GM18508 (cell line): ENCODE measurements at regions not wholly inside any gene's neighbourhood (a gene's known extent, or its start where the extent isn't known, plus 50 kb on each side); places are given as distances from the start of the nearest gene placed in this dataset.

Experiments used
- ATAC-seq: cut with Tn5 transposase; IDR thresholded peaks from one replicate; pipeline ENCODE4 v1.9.1; 2021; ENCODE audit warnings: moderate number of reproducible peaks; ENCODE audit not compliant: insufficient read depth, unreplicated experiment

GRCh38 chr9:36728651-36729520 is 156.2 kb downstream of the MELK start:
- ATAC-seq, result no peak

- ATAC-seq, result no peak
Observed at GRCh38 chr9:36729906-36730305, 157.2 kb downstream of the MELK start.

GRCh38 chr9:36730414-36730813 is 157.7 kb downstream of the MELK start:
- no peak for ATAC-seq

- ATAC-seq, result no peak
Observed at GRCh38 chr9:36731068-36731956, 158.6 kb downstream of the MELK start.

- ATAC-seq, result no peak
Observed at GRCh38 chr9:36734737-36735136, 162.0 kb downstream of the MELK start.

GRCh38 chr9:36736648-36737047 is 164.0 kb downstream of the MELK start:
- no peak for ATAC-seq

- no peak for ATAC-seq
Observed at GRCh38 chr9:36738318-36738976, 165.8 kb downstream of the MELK start.

- no peak for ATAC-seq
Observed at GRCh38 chr9:36739373-36740116, 166.8 kb downstream of the MELK start.

GRCh38 chr9:36742264-36742663 is 169.6 kb downstream of the MELK start:
- no peak for ATAC-seq

- ATAC-seq, result no peak
Observed at GRCh38 chr9:36744678-36745077, 172.0 kb downstream of the MELK start.

- no peak for ATAC-seq
Observed at GRCh38 chr9:36745977-36746376, 173.3 kb downstream of the MELK start.

GRCh38 chr9:36746415-36746814 is 173.7 kb downstream of the MELK start:
- ATAC-seq, result no peak

GRCh38 chr9:36748322-36748899 is 175.7 kb downstream of the MELK start:
- ATAC-seq, result no peak

- no peak for ATAC-seq
Observed at GRCh38 chr9:36749461-36749860, 176.8 kb downstream of the MELK start.

- ATAC-seq, result no peak
Observed at GRCh38 chr9:36750630-36751029, 177.9 kb downstream of the MELK start.

GRCh38 chr9:36755019-36755418 is 182.3 kb downstream of the MELK start:
- ATAC-seq, result no peak

- ATAC-seq, result no peak
Observed at GRCh38 chr9:36759141-36759540, 186.4 kb downstream of the MELK start.

- ATAC-seq, result no peak
Observed at GRCh38 chr9:36759976-36760375, 187.3 kb downstream of the MELK start.

GRCh38 chr9:36760667-36761420 is 188.1 kb downstream of the MELK start:
- ATAC-seq, result no peak
